ENCODE measurements at regions not wholly inside any gene's neighbourhood (a gene's known extent, or its start where the extent isn't known, plus 50 kb on each side); places are given as distances from the start of the nearest gene placed in this dataset.

DNA sequence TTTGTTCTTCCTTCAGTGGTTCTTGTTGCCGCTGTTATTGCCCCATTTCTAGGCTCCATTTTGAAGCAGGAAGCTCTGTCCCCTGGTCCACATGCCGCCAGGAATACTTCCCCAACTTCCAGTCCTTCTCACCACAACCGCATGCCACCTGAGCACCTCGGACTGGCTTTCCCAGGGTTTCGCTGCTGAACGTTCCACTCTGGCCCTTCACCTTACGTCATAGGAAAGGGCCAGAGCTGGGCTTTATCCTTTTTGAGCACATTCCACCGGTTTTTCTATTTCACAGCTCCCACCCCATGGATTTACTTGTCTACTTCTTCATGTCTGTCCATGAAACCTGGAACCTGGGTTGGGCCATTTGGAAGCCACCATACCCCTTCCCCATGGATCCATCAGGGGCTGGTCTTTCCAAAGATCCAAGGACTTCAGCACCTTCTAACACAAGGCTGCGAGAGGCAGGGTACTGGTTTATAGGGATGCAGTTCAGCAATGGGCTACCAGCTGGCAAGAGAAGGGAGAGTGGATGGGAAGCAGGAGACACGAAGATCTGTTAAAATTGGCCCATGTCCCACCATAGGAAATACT, 557.4 kb downstream of the BNC2 start:
- TF ChIP-seq, protein P1, sequence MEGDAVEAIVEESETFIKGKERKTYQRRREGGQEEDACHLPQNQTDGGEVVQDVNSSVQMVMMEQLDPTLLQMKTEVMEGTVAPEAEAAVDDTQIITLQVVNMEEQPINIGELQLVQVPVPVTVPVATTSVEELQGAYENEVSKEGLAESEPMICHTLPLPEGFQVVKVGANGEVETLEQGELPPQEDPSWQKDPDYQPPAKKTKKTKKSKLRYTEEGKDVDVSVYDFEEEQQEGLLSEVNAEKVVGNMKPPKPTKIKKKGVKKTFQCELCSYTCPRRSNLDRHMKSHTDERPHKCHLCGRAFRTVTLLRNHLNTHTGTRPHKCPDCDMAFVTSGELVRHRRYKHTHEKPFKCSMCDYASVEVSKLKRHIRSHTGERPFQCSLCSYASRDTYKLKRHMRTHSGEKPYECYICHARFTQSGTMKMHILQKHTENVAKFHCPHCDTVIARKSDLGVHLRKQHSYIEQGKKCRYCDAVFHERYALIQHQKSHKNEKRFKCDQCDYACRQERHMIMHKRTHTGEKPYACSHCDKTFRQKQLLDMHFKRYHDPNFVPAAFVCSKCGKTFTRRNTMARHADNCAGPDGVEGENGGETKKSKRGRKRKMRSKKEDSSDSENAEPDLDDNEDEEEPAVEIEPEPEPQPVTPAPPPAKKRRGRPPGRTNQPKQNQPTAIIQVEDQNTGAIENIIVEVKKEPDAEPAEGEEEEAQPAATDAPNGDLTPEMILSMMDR (IDR thresholded peaks at IDR 0.05; ENCODE audit: low read depth, low read length, poor library complexity, severe bottlenecking), result no peak
- no peak for TF ChIP-seq EZH2phosphoT487 (IDR thresholded peaks at IDR 0.05; ENCODE audit: borderline replicate concordance, low read length)
